Right atrium auricular region (tissue), 2 donors: ENCODE measurements at regions not wholly inside any gene's neighbourhood (a gene's known extent, or its start where the extent isn't known, plus 50 kb on each side); places are given as distances from the start of the nearest gene placed in this dataset.
"Not testable (repeated sequence)": the region's sequence is repeated elsewhere in the genome, so short reads cannot be mapped to it uniquely, and the experiment has no call there.

Source experiments
- DNase-seq: peaks from one replicate; pipeline ENCODE4 v3.0.0-alpha.2; 2019; ENCODE audit warnings: low spot score
- H3K27ac ChIP-seq, 2 donors: fragments of 200-600 bp; sonication (generic); 1 replicate in 1 of 2; 2 replicates in 1 of 2; pipeline ENCODE4 v1.5.1; 2016 to 2019
- H3K27me3 ChIP-seq, 2 donors: fragments of 200-600 bp; sonication (generic); one replicate each; pipeline versions ENCODE4 v1.5.1 to v1.6.0; 2017 to 2019
- H3K36me3 ChIP-seq: fragments of 200-600 bp; sonication (generic); one replicate; pipeline ENCODE4 v1.5.1; 2016
- H3K4me1 ChIP-seq, 2 donors: fragments of 200-600 bp; sonication (generic); one replicate each; pipeline versions ENCODE4 v1.5.1 to v1.6.0; 2017 to 2019
- H3K4me3 ChIP-seq, 2 donors: fragments of 200-600 bp; sonication (generic); 1 replicate in 1 of 2; 2 replicates in 1 of 2; pipeline ENCODE4 v1.5.1; 2017 to 2019; ENCODE audit warnings: mild to moderate bottlenecking in 1 of 2, moderate library complexity in 1 of 2
- H3K9me3 ChIP-seq, 2 donors: fragments of 200-600 bp; sonication (generic); one replicate each; pipeline ENCODE4 v1.5.1; 2019
- CTCF ChIP-seq, 2 donors: fragments of 200-600 bp; sonication (generic); IDR thresholded peaks; one replicate each; pipeline ENCODE4 v1.5.1; 2019; ENCODE audit warnings: antibody characterized with exemption in 2 of 2

GRCh38 chr9:129427149-129427548 is 193.8 kb downstream of the C9orf50 start:
- Histone ChIP-seq H3K36me3 (no peaks in the 10 kb centered on the region), H3K27me3 (no peaks in the 10 kb centered on the region), H3K4me1 (peaks cover 0 to 9% of the 10 kb centered on the region in 2 donors), H3K9me3 (no peaks in the 10 kb centered on the region), H3K27ac (no peak overlapping the region), H3K4me3 (no peak overlapping the region)
- DNase-seq: no peak
- TF ChIP-seq CTCF (IDR thresholded peaks at IDR 0.05): no peak

- H3K36me3 ChIP-seq, H3K9me3 ChIP-seq, H3K4me1 ChIP-seq, DNase-seq, H3K4me3 ChIP-seq, H3K27me3 ChIP-seq, H3K27ac ChIP-seq: not testable (repeated sequence)
Observed at GRCh38 chr9:129423755-129424154, 197.1 kb downstream of the C9orf50 start.

GRCh38 chr9:129423216-129423615 is 197.7 kb downstream of the C9orf50 start:
- DNase-seq: no peak
- no peak overlapping the region for H3K27ac ChIP-seq
- H3K36me3 ChIP-seq: no peaks in the 10 kb centered on the region
- H3K4me1 ChIP-seq: peaks cover 0 to 9% of the 10 kb centered on the region in 2 donors
- no peak for TF ChIP-seq CTCF (IDR thresholded peaks at IDR 0.05)
- H3K27me3 ChIP-seq: no peaks in the 10 kb centered on the region
- H3K4me3 ChIP-seq: no peak overlapping the region
- no peaks in the 10 kb centered on the region for H3K9me3 ChIP-seq

- Histone ChIP-seq H3K27me3 (no peaks in the 10 kb centered on the region), H3K4me1 (peaks cover 0 to 9% of the 10 kb centered on the region in 2 donors), H3K36me3 (no peaks in the 10 kb centered on the region), H3K9me3 (no peaks in the 10 kb centered on the region), H3K27ac (no peak overlapping the region), H3K4me3 (no peak overlapping the region)
- no peak for TF ChIP-seq CTCF (IDR thresholded peaks at IDR 0.05)
- DNase-seq: no peak
Observed at GRCh38 chr9:129422843-129423192, 198.1 kb downstream of the C9orf50 start.

- DNase-seq: no peak
- Histone ChIP-seq H3K4me3 (no peak overlapping the region), H3K27me3 (no peaks in the 10 kb centered on the region), H3K36me3 (no peaks in the 10 kb centered on the region), H3K9me3 (no peaks in the 10 kb centered on the region), H3K27ac (no peak overlapping the region), H3K4me1 (peaks cover 0 to 9% of the 10 kb centered on the region in 2 donors)
- no peak for TF ChIP-seq CTCF (IDR thresholded peaks at IDR 0.05)
Observed at GRCh38 chr9:129422032-129422842, 198.7 kb downstream of the C9orf50 start.

GRCh38 chr9:129421371-129421770 is 199.5 kb downstream of the C9orf50 start:
- DNase-seq: no peak
- no peaks in the 10 kb centered on the region for H3K27me3 ChIP-seq
- H3K9me3 ChIP-seq: no peaks in the 10 kb centered on the region
- no peak overlapping the region for H3K27ac ChIP-seq
- H3K36me3 ChIP-seq: no peaks in the 10 kb centered on the region
- no peak for TF ChIP-seq CTCF (IDR thresholded peaks at IDR 0.05)
- no peak overlapping the region for H3K4me3 ChIP-seq
- H3K4me1 ChIP-seq: peaks cover 0 to 16% of the 10 kb centered on the region in 2 donors
